ENCODE measurements at regions not wholly inside any gene's neighbourhood (a gene's known extent, or its start where the extent isn't known, plus 50 kb on each side); places are given as distances from the start of the nearest gene placed in this dataset.

DNA sequence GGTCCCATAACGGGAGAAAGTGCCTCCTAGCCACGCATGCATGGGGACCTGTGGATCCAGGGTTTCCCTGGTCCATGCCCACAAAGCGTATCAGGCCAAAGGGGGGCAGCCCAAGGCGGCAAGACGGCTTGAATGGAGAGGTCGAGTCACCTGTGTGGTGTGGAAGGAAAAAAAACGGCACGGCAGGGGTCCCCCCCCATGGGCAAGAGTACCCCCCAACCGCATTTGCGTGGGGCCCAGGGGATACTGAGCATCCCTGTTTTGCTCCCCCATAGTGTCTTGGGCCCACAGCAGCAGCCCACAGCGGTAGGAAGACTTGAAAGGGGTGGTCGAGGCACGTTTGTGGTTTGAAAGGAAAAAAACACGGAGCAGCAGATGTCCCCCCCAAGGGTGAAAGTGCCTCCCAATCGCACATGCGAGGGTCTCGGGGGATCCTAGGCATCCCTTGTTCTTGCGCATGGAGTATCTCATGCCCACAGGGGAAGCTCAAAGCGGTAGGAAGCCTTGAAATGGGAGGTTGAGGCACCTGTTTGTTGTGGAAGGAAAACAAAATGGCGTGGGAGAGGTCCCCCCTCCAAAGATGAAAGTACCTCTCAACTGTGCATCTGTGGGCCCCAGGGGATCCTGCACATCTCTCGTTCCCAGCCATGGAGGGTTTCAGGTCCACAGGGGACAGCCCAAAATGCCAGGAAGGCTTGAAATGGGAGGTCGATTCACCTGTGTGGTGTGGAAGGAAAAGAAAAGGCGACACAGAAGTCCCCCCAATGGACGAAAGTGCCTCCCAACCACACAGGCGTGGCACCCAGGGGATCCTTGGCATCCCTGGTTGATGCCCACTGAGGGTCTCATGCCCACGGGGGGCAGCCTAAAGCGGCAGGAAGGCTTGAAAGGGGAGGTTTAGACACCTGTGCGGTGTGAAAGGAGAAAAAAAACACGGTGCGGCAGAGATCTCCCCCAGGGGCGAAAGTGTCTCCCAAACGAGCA, 577.5 kb downstream of the ALG10 start:
- TF ChIP-seq, protein P1, sequence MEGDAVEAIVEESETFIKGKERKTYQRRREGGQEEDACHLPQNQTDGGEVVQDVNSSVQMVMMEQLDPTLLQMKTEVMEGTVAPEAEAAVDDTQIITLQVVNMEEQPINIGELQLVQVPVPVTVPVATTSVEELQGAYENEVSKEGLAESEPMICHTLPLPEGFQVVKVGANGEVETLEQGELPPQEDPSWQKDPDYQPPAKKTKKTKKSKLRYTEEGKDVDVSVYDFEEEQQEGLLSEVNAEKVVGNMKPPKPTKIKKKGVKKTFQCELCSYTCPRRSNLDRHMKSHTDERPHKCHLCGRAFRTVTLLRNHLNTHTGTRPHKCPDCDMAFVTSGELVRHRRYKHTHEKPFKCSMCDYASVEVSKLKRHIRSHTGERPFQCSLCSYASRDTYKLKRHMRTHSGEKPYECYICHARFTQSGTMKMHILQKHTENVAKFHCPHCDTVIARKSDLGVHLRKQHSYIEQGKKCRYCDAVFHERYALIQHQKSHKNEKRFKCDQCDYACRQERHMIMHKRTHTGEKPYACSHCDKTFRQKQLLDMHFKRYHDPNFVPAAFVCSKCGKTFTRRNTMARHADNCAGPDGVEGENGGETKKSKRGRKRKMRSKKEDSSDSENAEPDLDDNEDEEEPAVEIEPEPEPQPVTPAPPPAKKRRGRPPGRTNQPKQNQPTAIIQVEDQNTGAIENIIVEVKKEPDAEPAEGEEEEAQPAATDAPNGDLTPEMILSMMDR (conservative IDR thresholded peaks at IDR 0.05; ENCODE audit: low read length): no peak
- TF ChIP-seq EZH2phosphoT487 (IDR thresholded peaks at IDR 0.05; ENCODE audit: borderline replicate concordance, low read depth, low read length): no peak

All from OCI-LY7 (cell line).